Calu3 (cell line): ENCODE measurements at regions not wholly inside any gene's neighbourhood (a gene's known extent, or its start where the extent isn't known, plus 50 kb on each side); places are given as distances from the start of the nearest gene placed in this dataset.

Source experiments
- BruUV-seq: library from RNA; stranded (reverse); fragments of 400-500 nt; replicated peaks from 2 replicates; lab custom pipeline; 2021; lab: Mats Ljungman, UMichigan
- CTCF ChIA-PET: fragments of 300-600 bp; sonication (Branson Sonifier 250); formaldehyde crosslinking; loops from one replicate; lab custom pipeline; 2022; ENCODE audit warnings: antibody characterized with exemption; lab: Charles Lee
- DNase-seq: peaks from one replicate; pipeline ENCODE4 v3.0.0; 2022
- H3K27ac Mint-ChIP-seq: one replicate; pipeline ENCODE4 v1.8.0; 2022; ENCODE audit warnings: mixed read lengths; ENCODE audit not compliant: unreplicated experiment
- H3K27me3 Mint-ChIP-seq: one replicate; pipeline ENCODE4 v1.8.0; 2022; ENCODE audit warnings: mixed read lengths; ENCODE audit not compliant: unreplicated experiment
- H3K36me3 Mint-ChIP-seq: one replicate; pipeline ENCODE4 v1.8.0; 2022; ENCODE audit warnings: mild to moderate bottlenecking, moderate library complexity, mixed read lengths; ENCODE audit not compliant: insufficient read depth, unreplicated experiment
- H3K4me1 Mint-ChIP-seq: one replicate; pipeline ENCODE4 v1.8.0; 2022; ENCODE audit warnings: mild to moderate bottlenecking, low read depth, mixed read lengths; ENCODE audit not compliant: unreplicated experiment
- H3K4me3 Mint-ChIP-seq: one replicate; pipeline ENCODE4 v1.8.0; 2022; ENCODE audit warnings: mild to moderate bottlenecking, low read depth, moderate library complexity, mixed read lengths; ENCODE audit not compliant: unreplicated experiment
- H3K9me3 Mint-ChIP-seq: one replicate; pipeline ENCODE4 v1.8.0; 2022; ENCODE audit warnings: low read depth, mixed read lengths; ENCODE audit not compliant: unreplicated experiment
- intact Hi-C: fragments of 100-400 bp; cut with micrococcal nuclease; formaldehyde crosslinking; loops from one replicate; pipeline ENCODE4 v1.10.0; 2022; ENCODE audit not compliant: unreplicated experiment
- TF ChIP-seq, protein P1 (sequence below): fragments of 200-600 bp; IDR thresholded peaks from one replicate; pipeline ENCODE4 v1.8.0; 2022; ENCODE audit warnings: antibody characterized with exemption; ENCODE audit not compliant: unreplicated experiment

DNA sequence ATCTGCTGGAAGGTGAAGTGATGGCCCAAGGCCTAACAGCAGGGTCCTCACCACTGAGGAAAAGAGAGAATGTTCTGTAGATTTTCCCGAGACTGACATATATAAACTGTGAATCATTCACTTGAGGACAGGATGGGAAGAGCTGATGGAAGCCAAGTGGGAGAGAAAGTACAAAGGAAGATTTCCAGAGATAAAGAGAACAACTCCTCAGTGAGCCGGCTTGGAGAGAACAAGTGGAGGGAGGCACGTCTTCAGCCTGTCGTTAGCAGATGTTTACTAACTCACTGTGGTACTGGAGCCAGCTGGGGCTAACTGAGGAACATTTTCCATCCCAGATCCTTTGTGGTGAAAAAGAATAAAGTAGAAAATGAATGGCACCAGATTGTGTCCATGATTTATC lies 552.9 kb upstream of the TNP1 start:
- BruUV-seq = no TSS peak
- Mint-ChIP-seq H3K27ac (no peak overlapping the region), H3K36me3 (no peaks in the 10 kb centered on the region), H3K4me3 (no peak overlapping the region), H3K4me1 (no peaks in the 10 kb centered on the region), H3K27me3 (no peaks in the 10 kb centered on the region), H3K9me3 (no peaks in the 10 kb centered on the region)
- intact Hi-C loops = no loop called here
- TF ChIP-seq, protein P1, sequence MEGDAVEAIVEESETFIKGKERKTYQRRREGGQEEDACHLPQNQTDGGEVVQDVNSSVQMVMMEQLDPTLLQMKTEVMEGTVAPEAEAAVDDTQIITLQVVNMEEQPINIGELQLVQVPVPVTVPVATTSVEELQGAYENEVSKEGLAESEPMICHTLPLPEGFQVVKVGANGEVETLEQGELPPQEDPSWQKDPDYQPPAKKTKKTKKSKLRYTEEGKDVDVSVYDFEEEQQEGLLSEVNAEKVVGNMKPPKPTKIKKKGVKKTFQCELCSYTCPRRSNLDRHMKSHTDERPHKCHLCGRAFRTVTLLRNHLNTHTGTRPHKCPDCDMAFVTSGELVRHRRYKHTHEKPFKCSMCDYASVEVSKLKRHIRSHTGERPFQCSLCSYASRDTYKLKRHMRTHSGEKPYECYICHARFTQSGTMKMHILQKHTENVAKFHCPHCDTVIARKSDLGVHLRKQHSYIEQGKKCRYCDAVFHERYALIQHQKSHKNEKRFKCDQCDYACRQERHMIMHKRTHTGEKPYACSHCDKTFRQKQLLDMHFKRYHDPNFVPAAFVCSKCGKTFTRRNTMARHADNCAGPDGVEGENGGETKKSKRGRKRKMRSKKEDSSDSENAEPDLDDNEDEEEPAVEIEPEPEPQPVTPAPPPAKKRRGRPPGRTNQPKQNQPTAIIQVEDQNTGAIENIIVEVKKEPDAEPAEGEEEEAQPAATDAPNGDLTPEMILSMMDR = no peak
- no peak for DNase-seq
- CTCF ChIA-PET = no interaction called here

DNA sequence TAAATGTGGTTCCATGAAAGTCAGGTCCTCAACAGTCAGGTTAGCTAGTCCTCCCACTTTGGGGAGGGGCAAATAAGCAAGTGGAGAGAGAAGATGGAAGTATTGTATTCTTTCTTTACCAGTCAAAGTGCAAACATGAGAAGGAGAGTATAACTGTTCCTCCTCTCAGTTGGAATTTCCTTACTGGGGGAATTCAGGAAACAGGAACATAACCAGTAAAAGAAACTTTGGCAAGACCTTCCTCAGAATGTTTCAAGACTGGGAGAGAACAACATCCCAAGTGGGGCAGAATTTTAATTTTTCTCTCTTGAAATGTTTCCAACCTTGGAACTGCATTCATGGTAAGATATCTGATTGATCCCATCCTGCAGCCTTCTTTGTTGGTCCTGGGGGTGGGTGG lies 552.4 kb upstream of the TNP1 start:
- CTCF ChIA-PET = no interaction called here
- no TSS peak for BruUV-seq
- no peaks in the 10 kb centered on the region for H3K4me1 Mint-ChIP-seq
- DNase-seq = no peak
- H3K27me3 Mint-ChIP-seq = no peaks in the 10 kb centered on the region
- no peaks in the 10 kb centered on the region for H3K9me3 Mint-ChIP-seq
- H3K27ac Mint-ChIP-seq = no peak overlapping the region
- TF ChIP-seq, protein P1 = no peak
- H3K36me3 Mint-ChIP-seq = no peaks in the 10 kb centered on the region
- intact Hi-C loops = no loop called here
- H3K4me3 Mint-ChIP-seq = no peak overlapping the region

GRCh38 chr2:217410681-217410960 lies 550.8 kb upstream of the TNP1 start:
- BruUV-seq = no TSS peak
- TF ChIP-seq, protein P1 = no peak
- intact Hi-C loops = no loop called here
- no peak for DNase-seq
- Mint-ChIP-seq H3K4me1 (no peaks in the 10 kb centered on the region), H3K9me3 (no peaks in the 10 kb centered on the region), H3K36me3 (no peaks in the 10 kb centered on the region), H3K27ac (no peak overlapping the region), H3K27me3 (no peaks in the 10 kb centered on the region), H3K4me3 (no peak overlapping the region)
- CTCF ChIA-PET = interaction anchor here (0.8 kb wide), 1 partner anchor 14 kb away, joined by 3 read pairs; no protein-coding TSS in a partner anchor

- Mint-ChIP-seq H3K27me3 (no peaks in the 10 kb centered on the region), H3K36me3 (no peaks in the 10 kb centered on the region), H3K4me1 (no peaks in the 10 kb centered on the region), H3K4me3 (no peak overlapping the region), H3K27ac (no peak overlapping the region), H3K9me3 (no peaks in the 10 kb centered on the region)
- BruUV-seq = no TSS peak
- intact Hi-C loops = no loop called here
- CTCF ChIA-PET = interaction anchor here (0.8 kb wide), 1 partner anchor 14 kb away, joined by 3 read pairs; no protein-coding TSS in a partner anchor
- TF ChIP-seq, protein P1 = no peak
- DNase-seq = no peak
Measured at GRCh38 chr2:217409949-217410680, 550.3 kb upstream of the TNP1 start.
